HEK293T (cell line): ENCODE measurements at regions not wholly inside any gene's neighbourhood (a gene's known extent, or its start where the extent isn't known, plus 50 kb on each side); places are given as distances from the start of the nearest gene placed in this dataset.

Experiments
- ARNT ChIP-seq: fragments of 450-650 bp; IDR thresholded peaks from 2 replicates; pipeline ENCODE4 v1.6.1; 2017; ENCODE audit warnings: mild to moderate bottlenecking
- FOXK2 ChIP-seq: fragments of 450-650 bp; IDR thresholded peaks from 2 replicates; pipeline ENCODE4 v1.6.1; 2016; ENCODE audit warnings: mild to moderate bottlenecking
- FOXM1 ChIP-seq: fragments of 450-650 bp; IDR thresholded peaks from 2 replicates; pipeline ENCODE4 v1.6.1; 2017; ENCODE audit warnings: mild to moderate bottlenecking, borderline replicate concordance
- NFRKB ChIP-seq: fragments of 450-650 bp; IDR thresholded peaks from 2 replicates; pipeline ENCODE4 v1.6.1; 2016; ENCODE audit warnings: mild to moderate bottlenecking, moderate library complexity
- PKNOX1 ChIP-seq: fragments of 450-650 bp; IDR thresholded peaks from 2 replicates; pipeline ENCODE4 v1.6.1; 2016
- SP1 ChIP-seq: fragments of 450-650 bp; IDR thresholded peaks from 2 replicates; pipeline ENCODE4 v1.6.1; 2017
- SUZ12 ChIP-seq: fragments of 450-650 bp; IDR thresholded peaks from 2 replicates; pipeline ENCODE4 v1.6.1; 2016; ENCODE audit warnings: mild to moderate bottlenecking

- TF ChIP-seq PKNOX1 (no peak), NFRKB (no peak), FOXK2 (no peak), FOXM1 (no peak), SUZ12 (no peak), SP1 (no peak), ARNT (no peak)
Observed at GRCh38 chr6:148671085-148671484, 75.7 kb upstream of the UST start.
